HCT116 (cell line): ENCODE measurements at regions not wholly inside any gene's neighbourhood (a gene's known extent, or its start where the extent isn't known, plus 50 kb on each side); places are given as distances from the start of the nearest gene placed in this dataset.

Experiments
- CBX3 ChIP-seq: IDR thresholded peaks from 2 replicates; pipeline ENCODE4 v1.6.1; 2012; ENCODE audit warnings: low read depth
- CEBPB ChIP-seq: IDR thresholded peaks from 2 replicates; pipeline ENCODE4 v1.6.1; 2012; ENCODE audit warnings: low read depth
- EZH2 ChIP-seq: fragments of 200-600 bp; sonication (generic); IDR thresholded peaks from 2 replicates; pipeline ENCODE4 v1.6.1; 2017; ENCODE audit warnings: antibody characterized with exemption, mixed run types
- EZH2phosphoT487 ChIP-seq: fragments of 200-600 bp; IDR thresholded peaks from 2 replicates; pipeline ENCODE4 v1.6.1; 2018; ENCODE audit warnings: antibody characterized with exemption, borderline replicate concordance
- POLR2A ChIP-seq: IDR thresholded peaks from 2 replicates; pipeline ENCODE4 v1.7.0; 2011; ENCODE audit warnings: borderline replicate concordance; ENCODE audit not compliant: insufficient read depth, insufficient read length; ENCODE audit errors: extremely low read depth
- POLR2AphosphoS5 ChIP-seq: IDR thresholded peaks from 2 replicates; pipeline ENCODE4 v1.6.1; 2011; ENCODE audit warnings: mild to moderate bottlenecking, low read depth, low read length, moderate library complexity
- SIN3A ChIP-seq: IDR thresholded peaks from 2 replicates; pipeline ENCODE4 v1.6.1; 2012; ENCODE audit warnings: low read depth
- YY1 ChIP-seq: IDR thresholded peaks from 2 replicates; pipeline ENCODE4 v1.6.1; 2011; ENCODE audit warnings: low read length, low read depth, moderate library complexity, mild to moderate bottlenecking; ENCODE audit not compliant: insufficient replicate concordance; ENCODE audit errors: extremely low read depth
- ZNF274 ChIP-seq: fragments of 200-500 bp; sonication (Bioruptor generic); IDR thresholded peaks from 2 replicates; pipeline ENCODE4 v1.6.1; 2014; ENCODE audit warnings: mild to moderate bottlenecking, low read depth, low read length, inconsistent platforms
- TF ChIP-seq, protein P1 (sequence below), 3 experiments: fragments of 200-600 bp in 1 of 3; sonication (generic) in 1 of 3; IDR thresholded peaks in 2 of 3; conservative IDR thresholded peaks in 1 of 3; 2 replicates each; pipeline ENCODE4 v1.5.1; 2012 to 2017; ENCODE audit warnings: low read depth in 2 of 3, low read length in 2 of 3, antibody characterized with exemption in 1 of 3, borderline replicate concordance in 1 of 3, control low read depth in 1 of 3, mild to moderate bottlenecking in 1 of 3, mixed read lengths in 1 of 3, mixed run types in 1 of 3, moderate library complexity in 1 of 3; ENCODE audit not compliant: insufficient read depth in 1 of 3
- TF ChIP-seq, protein P2 (sequence below): IDR thresholded peaks from 2 replicates; pipeline ENCODE4 v1.6.1; 2012; ENCODE audit warnings: low read depth
- TF ChIP-seq, protein P3 (sequence below): IDR thresholded peaks from 2 replicates; pipeline ENCODE4 v1.6.1; 2012
- TF ChIP-seq, protein P4 (sequence below): IDR thresholded peaks from 2 replicates; pipeline ENCODE4 v1.6.1; 2012

DNA sequence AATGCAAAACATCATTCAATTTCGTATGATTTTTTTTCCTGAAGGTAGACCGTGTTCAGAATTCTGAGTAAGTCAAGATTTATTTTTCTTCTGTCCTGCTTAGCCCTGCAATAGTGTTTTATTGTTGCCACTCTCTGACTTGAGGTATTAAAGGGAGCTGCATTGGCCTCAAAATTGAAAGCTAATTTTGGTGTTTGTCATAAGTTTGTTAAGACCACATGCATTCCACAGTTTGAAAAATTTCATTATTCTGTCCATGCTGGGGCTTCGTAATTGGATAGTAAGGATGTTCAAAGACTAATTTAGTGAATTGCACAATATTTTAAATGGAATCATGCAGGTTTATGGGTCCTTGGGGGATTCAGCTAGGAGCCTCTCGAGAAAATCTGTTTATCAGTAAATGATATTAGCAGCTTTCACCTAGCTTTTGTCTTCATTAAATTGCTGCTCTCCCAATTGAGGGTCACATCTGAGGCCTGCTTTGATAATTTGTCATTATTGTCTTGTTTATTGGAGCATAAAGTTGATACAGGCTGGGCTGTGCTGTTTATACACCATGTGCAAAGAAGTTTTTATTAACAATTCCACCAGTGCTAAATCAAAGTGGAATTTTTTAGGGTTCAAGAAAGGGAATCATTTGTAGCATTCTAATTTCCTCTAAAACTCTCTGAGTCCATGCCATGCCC lies 339.8 kb upstream of the OBI1 start:
- TF ChIP-seq POLR2A (no peak), POLR2AphosphoS5 (no peak), EZH2phosphoT487 (no peak), EZH2 (no peak), YY1 (no peak), SIN3A (no peak), CBX3 (no peak), CEBPB (no peak), ZNF274 (no peak)
- TF ChIP-seq, protein P1, sequence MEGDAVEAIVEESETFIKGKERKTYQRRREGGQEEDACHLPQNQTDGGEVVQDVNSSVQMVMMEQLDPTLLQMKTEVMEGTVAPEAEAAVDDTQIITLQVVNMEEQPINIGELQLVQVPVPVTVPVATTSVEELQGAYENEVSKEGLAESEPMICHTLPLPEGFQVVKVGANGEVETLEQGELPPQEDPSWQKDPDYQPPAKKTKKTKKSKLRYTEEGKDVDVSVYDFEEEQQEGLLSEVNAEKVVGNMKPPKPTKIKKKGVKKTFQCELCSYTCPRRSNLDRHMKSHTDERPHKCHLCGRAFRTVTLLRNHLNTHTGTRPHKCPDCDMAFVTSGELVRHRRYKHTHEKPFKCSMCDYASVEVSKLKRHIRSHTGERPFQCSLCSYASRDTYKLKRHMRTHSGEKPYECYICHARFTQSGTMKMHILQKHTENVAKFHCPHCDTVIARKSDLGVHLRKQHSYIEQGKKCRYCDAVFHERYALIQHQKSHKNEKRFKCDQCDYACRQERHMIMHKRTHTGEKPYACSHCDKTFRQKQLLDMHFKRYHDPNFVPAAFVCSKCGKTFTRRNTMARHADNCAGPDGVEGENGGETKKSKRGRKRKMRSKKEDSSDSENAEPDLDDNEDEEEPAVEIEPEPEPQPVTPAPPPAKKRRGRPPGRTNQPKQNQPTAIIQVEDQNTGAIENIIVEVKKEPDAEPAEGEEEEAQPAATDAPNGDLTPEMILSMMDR (IDR thresholded peaks at IDR 0.05 in 2 of 3, conservative IDR thresholded peaks at IDR 0.05 in 1 of 3; ENCODE audit: borderline replicate concordance in 1 of 3, insufficient read depth in 1 of 3, low read depth in 2 of 3, low read length in 2 of 3) = no peak
- TF ChIP-seq, protein P2, sequence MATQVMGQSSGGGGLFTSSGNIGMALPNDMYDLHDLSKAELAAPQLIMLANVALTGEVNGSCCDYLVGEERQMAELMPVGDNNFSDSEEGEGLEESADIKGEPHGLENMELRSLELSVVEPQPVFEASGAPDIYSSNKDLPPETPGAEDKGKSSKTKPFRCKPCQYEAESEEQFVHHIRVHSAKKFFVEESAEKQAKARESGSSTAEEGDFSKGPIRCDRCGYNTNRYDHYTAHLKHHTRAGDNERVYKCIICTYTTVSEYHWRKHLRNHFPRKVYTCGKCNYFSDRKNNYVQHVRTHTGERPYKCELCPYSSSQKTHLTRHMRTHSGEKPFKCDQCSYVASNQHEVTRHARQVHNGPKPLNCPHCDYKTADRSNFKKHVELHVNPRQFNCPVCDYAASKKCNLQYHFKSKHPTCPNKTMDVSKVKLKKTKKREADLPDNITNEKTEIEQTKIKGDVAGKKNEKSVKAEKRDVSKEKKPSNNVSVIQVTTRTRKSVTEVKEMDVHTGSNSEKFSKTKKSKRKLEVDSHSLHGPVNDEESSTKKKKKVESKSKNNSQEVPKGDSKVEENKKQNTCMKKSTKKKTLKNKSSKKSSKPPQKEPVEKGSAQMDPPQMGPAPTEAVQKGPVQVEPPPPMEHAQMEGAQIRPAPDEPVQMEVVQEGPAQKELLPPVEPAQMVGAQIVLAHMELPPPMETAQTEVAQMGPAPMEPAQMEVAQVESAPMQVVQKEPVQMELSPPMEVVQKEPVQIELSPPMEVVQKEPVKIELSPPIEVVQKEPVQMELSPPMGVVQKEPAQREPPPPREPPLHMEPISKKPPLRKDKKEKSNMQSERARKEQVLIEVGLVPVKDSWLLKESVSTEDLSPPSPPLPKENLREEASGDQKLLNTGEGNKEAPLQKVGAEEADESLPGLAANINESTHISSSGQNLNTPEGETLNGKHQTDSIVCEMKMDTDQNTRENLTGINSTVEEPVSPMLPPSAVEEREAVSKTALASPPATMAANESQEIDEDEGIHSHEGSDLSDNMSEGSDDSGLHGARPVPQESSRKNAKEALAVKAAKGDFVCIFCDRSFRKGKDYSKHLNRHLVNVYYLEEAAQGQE = no peak
- TF ChIP-seq, protein P3, sequence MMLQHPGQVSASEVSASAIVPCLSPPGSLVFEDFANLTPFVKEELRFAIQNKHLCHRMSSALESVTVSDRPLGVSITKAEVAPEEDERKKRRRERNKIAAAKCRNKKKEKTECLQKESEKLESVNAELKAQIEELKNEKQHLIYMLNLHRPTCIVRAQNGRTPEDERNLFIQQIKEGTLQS = no peak
- TF ChIP-seq, protein P4, sequence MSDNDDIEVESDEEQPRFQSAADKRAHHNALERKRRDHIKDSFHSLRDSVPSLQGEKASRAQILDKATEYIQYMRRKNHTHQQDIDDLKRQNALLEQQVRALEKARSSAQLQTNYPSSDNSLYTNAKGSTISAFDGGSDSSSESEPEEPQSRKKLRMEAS = no peak
